ENCODE measurements at regions not wholly inside any gene's neighbourhood (a gene's known extent, or its start where the extent isn't known, plus 50 kb on each side); places are given as distances from the start of the nearest gene placed in this dataset.
"Not testable (repeated sequence)": the region's sequence is repeated elsewhere in the genome, so short reads cannot be mapped to it uniquely, and the experiment has no call there.

- intact Hi-C loops (cut with DNase I): no loop called here
- DNase-seq (no peak), ATAC-seq (no peak)
Observed at GRCh38 chr7:55261386-55261770, 103.8 kb upstream of the LANCL2 start.

- DNase-seq; intact Hi-C loops (cut with DNase I); ATAC-seq: not testable (repeated sequence)
Observed at GRCh38 chr7:55265328-55265727, 99.8 kb upstream of the LANCL2 start.

GRCh38 chr7:55265836-55266642, 99.1 kb upstream of the LANCL2 start:
- DNase-seq (no peak), ATAC-seq (no peak)
- intact Hi-C loops (cut with DNase I): no loop called here

- intact Hi-C loops (cut with DNase I): no loop called here
- ATAC-seq: no peak
- DNase-seq: no peak
Observed at GRCh38 chr7:55271069-55271626, 94.0 kb upstream of the LANCL2 start.

- DNase-seq: no peak
- ATAC-seq: no peak
- intact Hi-C loops (cut with DNase I): no loop called here
Observed at GRCh38 chr7:55271661-55272060, 93.5 kb upstream of the LANCL2 start.

- DNase-seq: no peak
- intact Hi-C loops (cut with DNase I): no loop called here
- ATAC-seq: no peak
Observed at GRCh38 chr7:55272328-55272727, 92.8 kb upstream of the LANCL2 start.

- intact Hi-C loops (cut with DNase I): no loop called here
- no peak for ATAC-seq
- DNase-seq: no peak
Observed at GRCh38 chr7:55273186-55273980, 91.8 kb upstream of the LANCL2 start.

GRCh38 chr7:55274156-55274555, 91.0 kb upstream of the LANCL2 start:
- DNase-seq (no peak), ATAC-seq (no peak)
- intact Hi-C loops (cut with DNase I): no loop called here

GRCh38 chr7:55275291-55276200, 89.6 kb upstream of the LANCL2 start:
- no peak for ATAC-seq
- intact Hi-C loops (cut with DNase I): no loop called here
- DNase-seq: no peak

- ATAC-seq: no peak
- DNase-seq: no peak
- intact Hi-C loops (cut with DNase I): no loop called here
Observed at GRCh38 chr7:55276572-55277295, 88.4 kb upstream of the LANCL2 start.

GRCh38 chr7:55277916-55278315, 87.2 kb upstream of the LANCL2 start:
- intact Hi-C loops (cut with DNase I): loop anchor here in 1 of 2 donors (2.0 kb wide), 1 partner anchor 137 kb away; no protein-coding TSS in a partner anchor
- DNase-seq (no peak), ATAC-seq (no peak)

- no peak for ATAC-seq
- DNase-seq: no peak
- intact Hi-C loops (cut with DNase I): loop anchor here in 1 of 2 donors (2.0 kb wide), 1 partner anchor 136 kb away; no protein-coding TSS in a partner anchor
Observed at GRCh38 chr7:55278321-55278720, 86.8 kb upstream of the LANCL2 start.

- DNase-seq: no peak
- intact Hi-C loops (cut with DNase I): loop anchor here in 1 of 2 donors (2.0 kb wide), 1 partner anchor 136 kb away; no protein-coding TSS in a partner anchor
- peak in 1 of 2 donors; percentile 15 for ATAC-seq
Observed at GRCh38 chr7:55279080-55279845, 85.9 kb upstream of the LANCL2 start.

- DNase-seq: peak; percentile 56
- intact Hi-C loops (cut with DNase I): loop anchor here in 1 of 2 donors (1.0 to 10.0 kb wide), 2 partner anchors 135 to 315 kb away; no protein-coding TSS in a partner anchor
- ATAC-seq: peak; percentile 82 to 90
Observed at GRCh38 chr7:55280031-55280454, 85.1 kb upstream of the LANCL2 start.

- intact Hi-C loops (cut with DNase I): loop anchor here in 1 of 2 donors (10.0 kb wide), 1 partner anchor 309 kb away; no protein-coding TSS in a partner anchor
- no peak for DNase-seq
- no peak for ATAC-seq
Observed at GRCh38 chr7:55285665-55286064, 79.5 kb upstream of the LANCL2 start.

- intact Hi-C loops (cut with DNase I): loop anchor here in 1 of 2 donors (10.0 kb wide), 1 partner anchor 308 kb away; no protein-coding TSS in a partner anchor
- DNase-seq: no peak
Observed at GRCh38 chr7:55286666-55287065, 78.5 kb upstream of the LANCL2 start.

More at GRCh38 chr7:55286666-55287065, 78.5 kb upstream of the LANCL2 start:
- ATAC-seq: no peak
